IMR-90 (cell line): ENCODE measurements at regions not wholly inside any gene's neighbourhood (a gene's known extent, or its start where the extent isn't known, plus 50 kb on each side); places are given as distances from the start of the nearest gene placed in this dataset.
"Not testable (repeated sequence)": the region's sequence is repeated elsewhere in the genome, so short reads cannot be mapped to it uniquely, and the experiment has no call there.

Experiments used
- ATAC-seq: fragments of 200-7000 bp; cut with Tn5 transposase; 2 replicates; pipeline ENCODE4 v1.9.1; 2020; ENCODE audit warnings: low read depth, mild to moderate bottlenecking, moderate library complexity
- BruUV-seq: library from RNA; stranded (reverse); fragments of 400-500 nt; replicated peaks from 2 replicates; lab custom pipeline; 2021; lab: Mats Ljungman, UMichigan
- CTCF ChIA-PET: fragments of 300-600 bp; formaldehyde crosslinking; extraction: SDS; loops from one replicate; lab custom pipeline; 2021; ENCODE audit warnings: antibody characterized with exemption; lab: Yijun Ruan, JAX
- POLR2A ChIA-PET: fragments of 300-600 bp; sonication (Branson Sonifier 250); formaldehyde crosslinking; loops from one replicate; lab custom pipeline; 2022; ENCODE audit warnings: antibody characterized with exemption; ENCODE audit not compliant: unreplicated experiment; lab: Charles Lee
- DNase-seq: peaks from one replicate; pipeline ENCODE4 v3.0.0; 2013
- H2AFZ ChIP-seq: replicated peaks from 2 replicates; pipeline ENCODE3; 2013; ENCODE audit warnings: low read length, mild to moderate bottlenecking; ENCODE audit not compliant: poor library complexity
- H2AK5ac ChIP-seq: 2 replicates; pipeline ENCODE4 v1.6.1; 2013; ENCODE audit warnings: low read depth, low read length, inconsistent platforms
- H2AK9ac ChIP-seq: replicated peaks from 2 replicates; pipeline ENCODE3; 2013; ENCODE audit warnings: mild to moderate bottlenecking, low read depth, low read length, moderate library complexity; ENCODE audit not compliant: poor library complexity
- H2BK120ac ChIP-seq: 2 replicates; pipeline ENCODE4 v1.6.1; 2013; ENCODE audit warnings: low read depth, low read length, inconsistent platforms
- H2BK15ac ChIP-seq: 3 replicates; pipeline ENCODE4 v1.6.1; 2013; ENCODE audit warnings: low read depth, low read length, inconsistent platforms
- H2BK20ac ChIP-seq: 2 replicates; pipeline ENCODE4 v1.6.1; 2013; ENCODE audit warnings: low read depth, mild to moderate bottlenecking, inconsistent platforms, low read length, moderate library complexity
- H2BK5ac ChIP-seq: 2 replicates; pipeline ENCODE4 v1.6.1; 2013; ENCODE audit warnings: mild to moderate bottlenecking, low read depth, low read length, inconsistent platforms; ENCODE audit not compliant: poor library complexity, severe bottlenecking
- H3K14ac ChIP-seq: replicated peaks from 2 replicates; pipeline ENCODE4 v1.6.1; 2013; ENCODE audit warnings: low read depth, low read length, inconsistent platforms
- H3K18ac ChIP-seq: 2 replicates; pipeline ENCODE4 v1.6.1; 2013; ENCODE audit warnings: low read depth, low read length, control low read depth
- H3K23ac ChIP-seq: 2 replicates; pipeline ENCODE4 v1.6.1; 2013; ENCODE audit warnings: low read depth, low read length, inconsistent platforms
- H3K27ac ChIP-seq: 2 replicates; pipeline ENCODE4 v1.5.1; 2013; ENCODE audit warnings: mild to moderate bottlenecking, control low read depth, low read length; ENCODE audit not compliant: insufficient read depth
- H3K27me3 ChIP-seq: 2 replicates; pipeline ENCODE4 v1.6.1; 2013; ENCODE audit warnings: low read length; ENCODE audit not compliant: control insufficient read depth, insufficient read depth
- H3K36me3 ChIP-seq: 2 replicates; pipeline ENCODE4 v1.6.1; 2013; ENCODE audit warnings: low read length, mixed read lengths; ENCODE audit not compliant: control insufficient read depth, insufficient read depth
- H3K4ac ChIP-seq: 2 replicates; pipeline ENCODE4 v1.6.1; 2013; ENCODE audit warnings: low read depth, low read length, inconsistent platforms
- H3K4me1 ChIP-seq: 2 replicates; pipeline ENCODE4 v1.6.1; 2013; ENCODE audit warnings: low read length, mixed read lengths; ENCODE audit not compliant: control insufficient read depth, insufficient read depth
- H3K4me2 ChIP-seq: 2 replicates; pipeline ENCODE4 v1.6.1; 2013; ENCODE audit warnings: low read depth, mild to moderate bottlenecking, control low read depth, low read length, moderate library complexity
- H3K4me3 ChIP-seq: 2 replicates; pipeline ENCODE4 v1.5.1; 2013; ENCODE audit warnings: low read depth, mild to moderate bottlenecking, control low read depth, low read length, moderate library complexity; ENCODE audit not compliant: insufficient read depth
- H3K56ac ChIP-seq: 2 replicates; pipeline ENCODE4 v1.6.1; 2013; ENCODE audit warnings: low read length, inconsistent platforms; ENCODE audit not compliant: insufficient read depth; ENCODE audit errors: extremely low read depth
- H3K79me1 ChIP-seq, 2 experiments: 2 replicates each; pipeline ENCODE4 v1.6.1; 2013; ENCODE audit warnings: low read length in 2 of 2, inconsistent platforms in 1 of 2, low read depth in 1 of 2
- H3K9ac ChIP-seq: 2 replicates; pipeline ENCODE4 v1.6.1; 2013; ENCODE audit warnings: low read depth, low read length, control low read depth
- H3K9me1 ChIP-seq: 2 replicates; pipeline ENCODE4 v1.6.1; 2013; ENCODE audit warnings: low read length, inconsistent platforms; ENCODE audit not compliant: insufficient read depth
- H3K9me3 ChIP-seq: 2 replicates; pipeline ENCODE4 v1.6.1; 2013; ENCODE audit warnings: low read length; ENCODE audit not compliant: control insufficient read depth, insufficient read depth
- H4K20me1 ChIP-seq: 2 replicates; pipeline ENCODE4 v1.6.1; 2013; ENCODE audit warnings: low read length, inconsistent platforms; ENCODE audit not compliant: insufficient read depth
- H4K5ac ChIP-seq: 2 replicates; pipeline ENCODE4 v1.6.1; 2013; ENCODE audit warnings: mild to moderate bottlenecking, low read depth, low read length, control low read depth
- H4K8ac ChIP-seq, 2 experiments: 2 replicates each; pipeline ENCODE4 v1.6.1; 2013; ENCODE audit warnings: low read depth in 2 of 2, low read length in 2 of 2, control low read depth in 1 of 2, inconsistent platforms in 1 of 2
- H4K91ac ChIP-seq: 2 replicates; pipeline ENCODE4 v1.6.1; 2013; ENCODE audit warnings: low read depth, low read length, inconsistent platforms; ENCODE audit not compliant: insufficient read depth
- WGBS, 2 experiments: methylation state at CpG; one replicate each; pipeline versions ENCODE4 v1.1.5 to v1.1.7; 2013; ENCODE audit warnings: missing lambda C conversion rate in 2 of 2; ENCODE audit not compliant: insufficient read length in 1 of 2; ENCODE audit errors: extremely low coverage in 2 of 2; 5-methylcytosine and 5-hydroxymethylcytosine counted together
- dilution Hi-C: fragments of 300-500 bp; cut with HindIII; formaldehyde crosslinking; loops from one replicate; pipeline ENCODE4 v1.14.3; 2018; ENCODE audit warnings: low sequenced_read_pairs; ENCODE audit not compliant: unreplicated experiment
- in situ Hi-C: fragments of 300-500 bp; cut with MboI; formaldehyde crosslinking; loops from 3 replicates; pipeline ENCODE4 v1.14.3; 2019; ENCODE audit warnings: low sequenced_read_pairs, inconsistent platforms, mixed read lengths
- intact Hi-C: fragments of 100-400 bp; cut with micrococcal nuclease; formaldehyde crosslinking; loops from 2 replicates; pipeline ENCODE4 v1.10.0; 2022

- H2AFZ ChIP-seq, H4K20me1 ChIP-seq, intact Hi-C loops, H2BK20ac ChIP-seq, H2BK15ac ChIP-seq, BruUV-seq, H2BK5ac ChIP-seq, H3K4ac ChIP-seq, in situ Hi-C loops, H3K27ac ChIP-seq, H3K4me2 ChIP-seq, H3K56ac ChIP-seq, H3K79me1 ChIP-seq, H2AK5ac ChIP-seq, CTCF ChIA-PET, H3K36me3 ChIP-seq, H4K91ac ChIP-seq, H3K4me3 ChIP-seq, H2BK120ac ChIP-seq, H3K14ac ChIP-seq, POLR2A ChIA-PET, H3K9me1 ChIP-seq, dilution Hi-C loops, H4K5ac ChIP-seq, H3K9me3 ChIP-seq, DNase-seq, H4K8ac ChIP-seq, H3K4me1 ChIP-seq, H3K18ac ChIP-seq, H3K9ac ChIP-seq, H2AK9ac ChIP-seq, ATAC-seq, H3K23ac ChIP-seq, H3K27me3 ChIP-seq: not testable (repeated sequence)
- no CpG with 5 or more reads among the region's 3 CpGs for WGBS, 2 experiments
These were observed 62.0 kb upstream of the ZNG1F start for GRCh38 chr9:41251101-41251500.

DNA sequence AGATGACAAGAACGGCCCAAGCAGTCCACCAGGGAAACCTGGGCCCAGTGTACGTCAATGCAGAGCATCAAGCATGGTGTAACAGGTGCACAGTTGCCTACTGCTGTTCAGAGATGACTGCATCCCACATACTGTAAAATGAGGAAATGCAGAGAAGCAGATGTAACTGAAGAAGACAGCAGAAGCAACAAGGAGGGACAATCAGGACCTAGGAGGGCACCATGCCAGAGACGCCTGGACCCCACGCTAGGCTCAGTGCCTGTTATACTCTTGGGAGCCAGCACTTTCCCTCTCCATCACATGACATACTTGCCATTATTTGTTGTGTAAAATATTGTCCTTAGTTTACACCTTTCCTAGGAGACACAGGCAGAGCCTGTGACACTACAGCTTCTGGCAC, 57.6 kb upstream of the ZNG1F start:
- H3K4ac ChIP-seq, H3K56ac ChIP-seq, H4K91ac ChIP-seq, H3K4me1 ChIP-seq, H3K36me3 ChIP-seq, CTCF ChIA-PET, H3K9ac ChIP-seq, in situ Hi-C loops, H3K9me1 ChIP-seq, ATAC-seq, H2BK20ac ChIP-seq, intact Hi-C loops, H4K20me1 ChIP-seq, H3K14ac ChIP-seq, H4K8ac ChIP-seq, H3K4me3 ChIP-seq, H3K79me1 ChIP-seq, H2AK9ac ChIP-seq, H2AK5ac ChIP-seq, BruUV-seq, H2BK15ac ChIP-seq, H3K23ac ChIP-seq, H2BK5ac ChIP-seq, H3K27ac ChIP-seq, H3K18ac ChIP-seq, H3K4me2 ChIP-seq, POLR2A ChIA-PET, H3K27me3 ChIP-seq, H2AFZ ChIP-seq, H2BK120ac ChIP-seq, H4K5ac ChIP-seq, dilution Hi-C loops, H3K9me3 ChIP-seq, DNase-seq: not testable (repeated sequence)
- 29% methylated on average over 1 of the region's 4 CpGs; no CpG with 5 or more reads in 1 of the 2 experiments for WGBS, 2 experiments
